NB4 (cell line): ENCODE measurements at regions not wholly inside any gene's neighbourhood (a gene's known extent, or its start where the extent isn't known, plus 50 kb on each side); places are given as distances from the start of the nearest gene placed in this dataset.

ENCODE experiments used
- DNase-seq: peaks from one replicate; pipeline ENCODE4 v3.0.0; 2010; ENCODE audit warnings: low read depth
- H3K4me3 ChIP-seq: one replicate; pipeline ENCODE4 v1.5.1; 2011; ENCODE audit warnings: mild to moderate bottlenecking, low read depth, low read length, moderate library complexity
- CTCF ChIP-seq: IDR thresholded peaks from one replicate; pipeline ENCODE4 v1.5.1; 2012; ENCODE audit warnings: low read depth, low read length
- MAX ChIP-seq: IDR thresholded peaks from 2 replicates; pipeline ENCODE4 v1.6.1; 2011; ENCODE audit warnings: low read depth, low read length
- MYC ChIP-seq: IDR thresholded peaks from 2 replicates; pipeline ENCODE4 v1.6.1; 2011; ENCODE audit warnings: low read depth, low read length
- POLR2A ChIP-seq: IDR thresholded peaks from 2 replicates; pipeline ENCODE4 v1.6.1; 2011; ENCODE audit warnings: mild to moderate bottlenecking; ENCODE audit not compliant: insufficient read length; ENCODE audit errors: extremely low read depth

GRCh38 chr6:109306733-109307132 lies 75.5 kb downstream of the CD164 start:
- TF ChIP-seq MAX, result no peak
- TF ChIP-seq CTCF, result no peak
- TF ChIP-seq POLR2A, result no peak
- no peak for TF ChIP-seq MYC
- no peak for DNase-seq
- H3K4me3 ChIP-seq, result no peak overlapping the region

- no peak for DNase-seq
- no peak overlapping the region for H3K4me3 ChIP-seq
- TF ChIP-seq POLR2A (no peak), MYC (no peak), MAX (no peak), CTCF (no peak)
Measured at GRCh38 chr6:109305028-109305427, 77.2 kb downstream of the CD164 start.

- DNase-seq, result peak; percentile 90
- TF ChIP-seq CTCF (no peak), POLR2A (no peak), MYC (no peak)
- no peak overlapping the region for H3K4me3 ChIP-seq
Measured at GRCh38 chr6:109304284-109305015, 77.8 kb downstream of the CD164 start.

- TF ChIP-seq POLR2A (no peak), MAX (no peak), CTCF (no peak), MYC (no peak)
- no peak for DNase-seq
- no peak overlapping the region for H3K4me3 ChIP-seq
Measured at GRCh38 chr6:109303640-109304283, 78.5 kb downstream of the CD164 start.

- no peak for DNase-seq
- no peak overlapping the region for H3K4me3 ChIP-seq
- TF ChIP-seq POLR2A (no peak), MYC (no peak), MAX (no peak), CTCF (no peak)
Measured at GRCh38 chr6:109303164-109303563, 79.1 kb downstream of the CD164 start.
